GM06990 (cell line): ENCODE measurements at regions not wholly inside any gene's neighbourhood (a gene's known extent, or its start where the extent isn't known, plus 50 kb on each side); places are given as distances from the start of the nearest gene placed in this dataset.

Experiments used
- DNase-seq: peaks from one replicate; pipeline ENCODE4 v3.0.0-alpha.2; 2011; ENCODE audit not compliant: insufficient read length; ENCODE audit errors: extremely low read depth
- H3K27me3 ChIP-seq: replicated peaks from 2 replicates; pipeline ENCODE4 v1.6.0; 2011; ENCODE audit warnings: low read length; ENCODE audit not compliant: control insufficient read depth, insufficient read depth
- H3K36me3 ChIP-seq: 2 replicates; pipeline ENCODE4 v1.5.1; 2011; ENCODE audit warnings: low read length; ENCODE audit not compliant: control insufficient read depth, insufficient read depth
- H3K4me3 ChIP-seq: replicated peaks from 2 replicates; pipeline ENCODE4 v1.5.1; 2011; ENCODE audit warnings: low read depth, mild to moderate bottlenecking, control low read depth, low read length
- CTCF ChIP-seq: IDR thresholded peaks from 2 replicates; pipeline ENCODE4 v1.5.1; 2011; ENCODE audit warnings: low read length, control low read depth, mild to moderate bottlenecking, inconsistent platforms; ENCODE audit not compliant: insufficient read depth, poor library complexity, severe bottlenecking

- H3K36me3 ChIP-seq = no peaks in the 10 kb centered on the region
- TF ChIP-seq CTCF = no peak
- no peaks in the 10 kb centered on the region for H3K27me3 ChIP-seq
- no peak overlapping the region for H3K4me3 ChIP-seq
- DNase-seq = no peak
These were observed 457.9 kb downstream of the SI start for GRCh38 chr3:164620423-164620822.

GRCh38 chr3:164612751-164613150 is 465.5 kb downstream of the SI start:
- TF ChIP-seq CTCF = no peak
- DNase-seq = no peak
- no peak overlapping the region for H3K4me3 ChIP-seq
- H3K36me3 ChIP-seq = no peaks in the 10 kb centered on the region
- no peaks in the 10 kb centered on the region for H3K27me3 ChIP-seq

GRCh38 chr3:164608554-164609276 is 469.6 kb downstream of the SI start:
- no peak for TF ChIP-seq CTCF
- no peak for DNase-seq
- Histone ChIP-seq H3K4me3 (no peak overlapping the region), H3K27me3 (no peaks in the 10 kb centered on the region), H3K36me3 (no peaks in the 10 kb centered on the region)

- DNase-seq = no peak
- Histone ChIP-seq H3K36me3 (no peaks in the 10 kb centered on the region), H3K4me3 (no peak overlapping the region), H3K27me3 (no peaks in the 10 kb centered on the region)
- TF ChIP-seq CTCF = no peak
These were observed 473.6 kb downstream of the SI start for GRCh38 chr3:164604687-164605086.

- Histone ChIP-seq H3K36me3 (no peaks in the 10 kb centered on the region), H3K27me3 (no peaks in the 10 kb centered on the region), H3K4me3 (no peak overlapping the region)
- TF ChIP-seq CTCF = no peak
- no peak for DNase-seq
These were observed 500.6 kb downstream of the SI start for GRCh38 chr3:164577667-164578210.

- no peaks in the 10 kb centered on the region for H3K36me3 ChIP-seq
- TF ChIP-seq CTCF = no peak
- no peak overlapping the region for H3K4me3 ChIP-seq
- no peaks in the 10 kb centered on the region for H3K27me3 ChIP-seq
- no peak for DNase-seq
These were observed 505.9 kb downstream of the SI start for GRCh38 chr3:164572436-164572835.
